Tibial nerve (tissue), 4 donors: ENCODE measurements at regions not wholly inside any gene's neighbourhood (a gene's known extent, or its start where the extent isn't known, plus 50 kb on each side); places are given as distances from the start of the nearest gene placed in this dataset.

Source experiments
- EP300 ChIP-seq, 2 donors: sonication (generic); formaldehyde crosslinking; IDR thresholded peaks; one replicate each; pipeline ENCODE4 v1.6.1; 2017; ENCODE audit warnings: antibody characterized with exemption in 2 of 2, mild to moderate bottlenecking in 1 of 2
- POLR2A ChIP-seq, 2 donors: fragments of 450-650 bp; IDR thresholded peaks; one replicate each; pipeline ENCODE4 v1.6.1; 2017; ENCODE audit warnings: antibody characterized with exemption in 2 of 2, mild to moderate bottlenecking in 2 of 2, moderate library complexity in 2 of 2
- TF ChIP-seq, protein P1 (sequence below), 5 experiments: fragments of 200-600 bp in 3 of 5; fragments of 450-650 bp in 2 of 5; sonication (generic) in 3 of 5; IDR thresholded peaks; one replicate each; pipeline ENCODE4 v1.5.1; 2016 to 2019; ENCODE audit warnings: antibody characterized with exemption in 5 of 5, mild to moderate bottlenecking in 3 of 5, moderate library complexity in 2 of 5

DNA sequence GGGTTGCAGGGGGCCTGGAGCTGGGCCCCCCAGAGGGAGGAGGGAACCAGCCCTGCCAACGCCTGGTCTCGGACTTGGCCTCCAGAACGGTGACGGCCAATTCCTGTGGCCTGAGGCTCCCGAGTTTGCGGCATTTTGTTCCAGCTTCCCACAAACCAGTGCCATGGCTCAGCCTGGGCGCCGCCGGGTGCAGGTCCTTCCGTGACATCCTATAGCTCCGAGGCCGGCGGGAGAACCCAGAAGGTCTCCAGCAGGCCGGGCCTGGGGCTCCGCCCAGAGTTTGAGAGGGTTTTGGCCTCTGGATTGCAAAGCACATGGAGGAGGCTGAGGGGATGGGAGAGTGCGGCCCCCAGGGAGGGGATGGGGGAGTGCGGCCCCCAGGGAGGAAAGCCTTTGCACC, 92.6 kb downstream of the UNCX start:
- TF ChIP-seq, protein P1, sequence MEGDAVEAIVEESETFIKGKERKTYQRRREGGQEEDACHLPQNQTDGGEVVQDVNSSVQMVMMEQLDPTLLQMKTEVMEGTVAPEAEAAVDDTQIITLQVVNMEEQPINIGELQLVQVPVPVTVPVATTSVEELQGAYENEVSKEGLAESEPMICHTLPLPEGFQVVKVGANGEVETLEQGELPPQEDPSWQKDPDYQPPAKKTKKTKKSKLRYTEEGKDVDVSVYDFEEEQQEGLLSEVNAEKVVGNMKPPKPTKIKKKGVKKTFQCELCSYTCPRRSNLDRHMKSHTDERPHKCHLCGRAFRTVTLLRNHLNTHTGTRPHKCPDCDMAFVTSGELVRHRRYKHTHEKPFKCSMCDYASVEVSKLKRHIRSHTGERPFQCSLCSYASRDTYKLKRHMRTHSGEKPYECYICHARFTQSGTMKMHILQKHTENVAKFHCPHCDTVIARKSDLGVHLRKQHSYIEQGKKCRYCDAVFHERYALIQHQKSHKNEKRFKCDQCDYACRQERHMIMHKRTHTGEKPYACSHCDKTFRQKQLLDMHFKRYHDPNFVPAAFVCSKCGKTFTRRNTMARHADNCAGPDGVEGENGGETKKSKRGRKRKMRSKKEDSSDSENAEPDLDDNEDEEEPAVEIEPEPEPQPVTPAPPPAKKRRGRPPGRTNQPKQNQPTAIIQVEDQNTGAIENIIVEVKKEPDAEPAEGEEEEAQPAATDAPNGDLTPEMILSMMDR (IDR thresholded peaks at IDR 0.05): no peak
- no peak for TF ChIP-seq POLR2A (IDR thresholded peaks at IDR 0.05)
- no peak for TF ChIP-seq EP300 (IDR thresholded peaks at IDR 0.05)
